Rectal smooth muscle tissue (tissue), 1 donor: ENCODE measurements at regions not wholly inside any gene's neighbourhood (a gene's known extent, or its start where the extent isn't known, plus 50 kb on each side); places are given as distances from the start of the nearest gene placed in this dataset.
"Not testable (repeated sequence)": the region's sequence is repeated elsewhere in the genome, so short reads cannot be mapped to it uniquely, and the experiment has no call there.

Experiments
- H3K27ac ChIP-seq: one replicate; pipeline ENCODE4 v1.7.0; 2013; ENCODE audit warnings: low read depth, low read length, inconsistent platforms
- H3K27me3 ChIP-seq: one replicate; pipeline ENCODE4 v1.7.0; 2013; ENCODE audit warnings: low read length; ENCODE audit not compliant: control insufficient read depth, insufficient read depth
- H3K36me3 ChIP-seq: one replicate; pipeline ENCODE4 v1.7.0; 2013; ENCODE audit warnings: low read length; ENCODE audit not compliant: control insufficient read depth, insufficient read depth
- H3K4me1 ChIP-seq: one replicate; pipeline ENCODE4 v1.7.0; 2013; ENCODE audit warnings: low read length; ENCODE audit not compliant: control insufficient read depth, insufficient read depth
- H3K4me3 ChIP-seq: one replicate; pipeline ENCODE4 v1.7.0; 2013; ENCODE audit warnings: low read length
- H3K9ac ChIP-seq: one replicate; pipeline ENCODE4 v1.7.0; 2013; ENCODE audit warnings: low read length

DNA sequence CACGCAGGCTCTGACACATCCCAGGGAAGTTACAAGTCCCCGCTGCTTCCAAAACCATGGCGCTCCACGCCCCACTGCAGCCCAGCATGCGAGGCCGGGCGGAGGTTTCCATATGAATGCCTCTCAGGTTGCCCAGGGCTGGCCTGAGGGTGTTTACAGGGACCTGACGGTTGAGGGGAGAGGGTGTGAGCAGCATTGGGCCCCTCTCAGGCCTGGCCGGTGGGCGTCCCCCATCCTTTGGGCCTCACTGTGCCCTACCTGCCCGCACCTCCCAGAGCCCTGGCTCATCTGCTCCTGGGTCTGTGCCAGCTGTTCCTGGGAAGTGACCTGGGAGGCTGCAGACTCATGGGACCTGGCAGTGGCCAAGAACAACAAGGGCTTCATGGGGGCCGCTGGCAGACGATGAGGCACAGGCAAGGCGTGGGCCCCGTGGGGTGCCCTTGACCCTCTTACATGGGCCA lies 173.5 kb downstream of the C16orf95 start:
- H3K4me3 ChIP-seq: no peak overlapping the region
- no peak overlapping the region for H3K9ac ChIP-seq
- H3K27me3 ChIP-seq: no peaks in the 10 kb centered on the region
- no peak overlapping the region for H3K27ac ChIP-seq
- H3K36me3 ChIP-seq: no peaks in the 10 kb centered on the region
- no peaks in the 10 kb centered on the region for H3K4me1 ChIP-seq

GRCh38 chr16:87144232-87144631 lies 173.0 kb downstream of the C16orf95 start:
- Histone ChIP-seq H3K27me3 (no peaks in the 10 kb centered on the region), H3K27ac (no peak overlapping the region), H3K36me3 (no peaks in the 10 kb centered on the region), H3K4me1 (no peaks in the 10 kb centered on the region), H3K4me3 (no peak overlapping the region), H3K9ac (no peak overlapping the region)

DNA sequence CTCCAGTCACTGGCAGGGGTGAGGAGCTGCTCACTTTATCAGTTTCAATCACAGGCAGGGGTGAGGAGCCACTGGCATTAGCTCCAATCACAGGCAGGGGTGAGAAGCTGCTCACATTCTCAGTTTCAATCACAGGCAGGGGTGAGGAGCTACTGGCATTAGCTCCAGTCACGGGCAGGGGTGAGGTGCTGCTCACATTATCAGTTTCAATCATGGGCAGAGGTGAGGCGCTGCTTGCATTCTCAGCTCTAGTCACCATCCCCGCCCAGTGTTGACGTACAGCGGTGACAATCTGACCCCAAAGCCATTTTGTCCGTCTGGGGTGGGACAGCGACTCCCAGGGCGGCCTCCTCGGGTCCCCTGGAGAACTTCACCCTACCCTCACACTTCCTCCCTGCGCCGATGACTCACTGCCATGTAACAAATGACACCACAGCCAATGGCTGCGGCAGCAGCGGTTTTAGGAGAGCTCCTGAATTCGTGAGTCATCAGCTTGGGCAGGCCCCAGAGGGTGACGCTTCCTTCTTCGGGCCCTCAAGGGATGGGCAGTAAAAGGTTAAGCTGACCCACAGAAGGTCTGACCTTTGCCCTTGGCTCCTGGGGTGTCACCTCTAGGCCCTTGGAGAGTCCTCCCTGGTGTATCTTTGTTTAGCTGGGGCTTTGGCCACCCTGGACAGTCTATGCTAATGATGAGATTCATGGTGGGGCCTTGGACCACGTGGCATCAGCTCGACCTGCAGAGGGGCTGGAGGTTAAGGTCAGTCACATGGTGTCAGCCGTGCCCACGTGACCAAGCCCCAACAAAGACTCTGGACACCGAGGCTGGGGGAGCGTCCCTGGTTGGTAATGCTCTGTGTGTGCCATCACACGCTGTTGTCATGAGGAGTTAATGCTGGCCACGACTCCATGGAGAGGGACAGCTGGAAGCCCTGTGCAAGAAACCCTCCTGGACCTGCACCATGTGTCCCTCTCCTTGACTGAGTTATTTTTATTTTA lies 171.7 kb downstream of the C16orf95 start:
- Histone ChIP-seq H3K4me3 (no peak overlapping the region), H3K36me3 (no peaks in the 10 kb centered on the region), H3K4me1 (no peaks in the 10 kb centered on the region), H3K9ac (no peak overlapping the region), H3K27me3 (no peaks in the 10 kb centered on the region), H3K27ac (no peak overlapping the region)

- Histone ChIP-seq H3K27ac (no peak overlapping the region), H3K9ac (no peak overlapping the region), H3K36me3 (no peaks in the 10 kb centered on the region)
Observed at GRCh38 chr16:87146676-87147075, 170.5 kb downstream of the C16orf95 start.

GRCh38 chr16:87149051-87149450 lies 168.1 kb downstream of the C16orf95 start:
- H3K27me3 ChIP-seq: no peaks in the 10 kb centered on the region
- no peak overlapping the region for H3K4me3 ChIP-seq
- H3K4me1 ChIP-seq: no peaks in the 10 kb centered on the region
- no peaks in the 10 kb centered on the region for H3K36me3 ChIP-seq
- H3K9ac ChIP-seq: no peak overlapping the region
- no peak overlapping the region for H3K27ac ChIP-seq

More at GRCh38 chr16:87146676-87147075, 170.5 kb downstream of the C16orf95 start:
- no peaks in the 10 kb centered on the region for H3K27me3 ChIP-seq
- no peaks in the 10 kb centered on the region for H3K4me1 ChIP-seq
- no peak overlapping the region for H3K4me3 ChIP-seq

GRCh38 chr16:87150262-87150661 lies 166.9 kb downstream of the C16orf95 start:
- no peaks in the 10 kb centered on the region for H3K4me1 ChIP-seq
- H3K36me3 ChIP-seq: no peaks in the 10 kb centered on the region
- no peak overlapping the region for H3K27ac ChIP-seq
- H3K4me3 ChIP-seq: no peak overlapping the region
- H3K9ac ChIP-seq: no peak overlapping the region
- no peaks in the 10 kb centered on the region for H3K27me3 ChIP-seq

DNA sequence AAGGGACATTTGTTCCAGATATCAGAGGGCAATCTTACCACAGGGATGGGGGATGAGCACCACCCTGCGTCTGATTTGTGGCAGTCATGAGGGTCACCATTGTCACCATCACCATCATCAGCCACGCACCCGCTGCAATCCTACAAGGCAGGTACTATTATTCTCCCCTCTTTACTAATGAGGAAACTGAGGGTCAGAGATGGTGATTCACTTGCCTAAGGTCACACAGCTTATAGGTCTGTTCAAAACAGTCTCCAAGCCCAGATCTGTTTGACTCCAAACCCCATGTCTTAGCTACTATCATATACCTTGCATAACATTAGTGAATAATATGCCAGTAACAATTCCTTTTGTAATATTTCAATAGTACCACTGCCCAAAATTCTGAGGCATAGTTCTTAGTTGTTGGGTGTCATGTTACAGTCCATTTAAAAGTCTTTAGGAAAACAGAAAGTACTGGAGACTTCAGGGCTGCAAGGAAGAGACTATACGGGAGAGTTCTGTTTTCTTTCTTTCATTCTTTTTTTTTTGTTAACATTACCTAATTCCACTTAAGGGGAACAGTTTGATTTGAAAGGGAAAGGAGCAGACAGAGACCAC lies 166.4 kb downstream of the C16orf95 start:
- H3K4me1 ChIP-seq: no peaks in the 10 kb centered on the region
- no peak overlapping the region for H3K9ac ChIP-seq
- no peaks in the 10 kb centered on the region for H3K36me3 ChIP-seq
- H3K4me3 ChIP-seq: no peak overlapping the region
- no peak overlapping the region for H3K27ac ChIP-seq
- H3K27me3 ChIP-seq: no peaks in the 10 kb centered on the region

- Histone ChIP-seq H3K4me1 (no peaks in the 10 kb centered on the region), H3K27me3 (no peaks in the 10 kb centered on the region), H3K27ac (no peak overlapping the region), H3K36me3 (no peaks in the 10 kb centered on the region), H3K9ac (no peak overlapping the region), H3K4me3 (no peak overlapping the region)
Observed at GRCh38 chr16:87152221-87152755, 164.9 kb downstream of the C16orf95 start.

- Histone ChIP-seq H3K27ac (no peak overlapping the region), H3K4me3 (no peak overlapping the region), H3K27me3 (no peaks in the 10 kb centered on the region), H3K36me3 (no peaks in the 10 kb centered on the region), H3K9ac (no peak overlapping the region), H3K4me1 (no peaks in the 10 kb centered on the region)
Observed at GRCh38 chr16:87153326-87153725, 163.9 kb downstream of the C16orf95 start.

DNA sequence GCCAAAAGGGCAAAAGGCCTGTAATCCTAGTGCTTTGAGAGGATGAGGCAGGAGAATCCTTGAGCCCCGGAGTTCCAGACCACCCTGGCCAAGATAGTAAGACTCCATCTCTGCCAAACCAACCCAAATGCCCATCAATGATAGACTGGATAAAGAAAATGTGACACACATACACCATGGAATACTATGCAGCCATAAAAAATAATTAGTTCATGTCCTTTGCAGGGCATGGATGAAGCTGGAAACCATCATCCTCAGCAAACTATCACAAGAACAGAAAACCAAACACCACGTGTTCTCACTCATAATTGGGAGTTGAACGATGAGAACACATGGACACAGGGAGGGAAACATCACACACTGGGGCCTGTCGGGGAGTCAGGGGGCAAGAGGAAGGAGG lies 161.9 kb downstream of the C16orf95 start:
- not testable (repeated sequence) for H3K27ac ChIP-seq, H3K36me3 ChIP-seq, H3K27me3 ChIP-seq, H3K4me3 ChIP-seq, H3K9ac ChIP-seq, H3K4me1 ChIP-seq

- H3K27ac ChIP-seq: no peak overlapping the region
- H3K4me1 ChIP-seq: no peaks in the 10 kb centered on the region
- no peak overlapping the region for H3K4me3 ChIP-seq
- no peaks in the 10 kb centered on the region for H3K27me3 ChIP-seq
- H3K36me3 ChIP-seq: no peaks in the 10 kb centered on the region
- no peak overlapping the region for H3K9ac ChIP-seq
Observed at GRCh38 chr16:87156195-87156594, 161.0 kb downstream of the C16orf95 start.

DNA sequence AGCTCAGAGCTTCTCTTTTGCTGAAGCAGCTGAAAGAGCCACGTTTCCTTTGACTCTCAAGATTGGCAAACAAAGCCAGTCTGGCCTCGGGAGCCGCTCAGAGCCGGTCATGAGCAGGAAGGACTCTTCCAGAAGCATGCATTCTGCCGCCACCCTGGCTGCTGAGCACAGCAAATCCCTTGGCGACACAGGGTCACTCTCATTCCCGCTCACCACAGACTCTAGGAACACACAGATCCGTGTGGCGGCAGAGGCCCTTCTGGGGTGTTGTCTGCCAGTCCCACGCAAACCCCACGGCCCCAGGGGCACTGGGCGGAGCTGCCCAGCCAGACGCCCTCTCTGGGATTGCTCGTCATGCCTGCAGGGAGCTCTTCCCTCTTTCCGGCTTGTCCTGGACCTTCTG lies 157.0 kb downstream of the C16orf95 start:
- Histone ChIP-seq H3K27ac (no peak overlapping the region), H3K4me3 (no peak overlapping the region)

More for the DNA sequence above, 157.0 kb downstream of the C16orf95 start:
- Histone ChIP-seq H3K27me3 (no peaks in the 10 kb centered on the region), H3K9ac (no peak overlapping the region), H3K4me1 (no peaks in the 10 kb centered on the region), H3K36me3 (no peaks in the 10 kb centered on the region)
